Activated CD4-positive, alpha-beta T cell treated with anti-CD3 and anti-CD28 coated beads for 36 hours (primary cell): ENCODE measurements at regions not wholly inside any gene's neighbourhood (a gene's known extent, or its start where the extent isn't known, plus 50 kb on each side); places are given as distances from the start of the nearest gene placed in this dataset.

Experiments used
- ATAC-seq: fragments of 200-7000 bp; cut with Tn5 transposase; one replicate; pipeline ENCODE4 v1.10.0; 2021; ENCODE audit warnings: mild to moderate bottlenecking, moderate library complexity
- CTCF ChIA-PET: fragments of 350-600 bp; sonication (Branson Sonifier 250); formaldehyde crosslinking; loops from one replicate; lab custom pipeline; 2021; ENCODE audit warnings: antibody characterized with exemption; lab: Charles Lee
- POLR2A ChIA-PET: fragments of 350-600 bp; sonication (Branson Sonifier 250); formaldehyde crosslinking; loops from one replicate; lab custom pipeline; 2021; ENCODE audit warnings: antibody characterized with exemption, inconsistent platforms; lab: Charles Lee
- DNase-seq: peaks from one replicate; pipeline ENCODE4 v3.0.0-alpha.2; 2020
- H3K27ac Mint-ChIP-seq: one replicate; pipeline ENCODE4 v1.8.0; 2021; ENCODE audit warnings: mixed read lengths
- H3K27me3 Mint-ChIP-seq: one replicate; pipeline ENCODE4 v1.8.0; 2021; ENCODE audit warnings: mixed read lengths
- H3K36me3 Mint-ChIP-seq: one replicate; pipeline ENCODE4 v1.8.0; 2021; ENCODE audit warnings: low read depth, mixed read lengths
- H3K4me1 Mint-ChIP-seq: one replicate; pipeline ENCODE4 v1.8.0; 2021; ENCODE audit warnings: mixed read lengths
- H3K4me3 Mint-ChIP-seq: one replicate; pipeline ENCODE4 v1.8.0; 2021; ENCODE audit warnings: mild to moderate bottlenecking, moderate library complexity, mixed read lengths
- H3K9me3 Mint-ChIP-seq: one replicate; pipeline ENCODE4 v1.8.0; 2021; ENCODE audit warnings: low read depth, mixed read lengths
- intact Hi-C, 2 experiments: fragments of 100-400 bp; cut with DNase I in 1 of 2; cut with micrococcal nuclease in 1 of 2; formaldehyde crosslinking; loops; one replicate each; pipeline versions ENCODE4 v1.14.2 to v1.15.1; 2022 to 2024; cut with DNase I, micrococcal nuclease

DNA sequence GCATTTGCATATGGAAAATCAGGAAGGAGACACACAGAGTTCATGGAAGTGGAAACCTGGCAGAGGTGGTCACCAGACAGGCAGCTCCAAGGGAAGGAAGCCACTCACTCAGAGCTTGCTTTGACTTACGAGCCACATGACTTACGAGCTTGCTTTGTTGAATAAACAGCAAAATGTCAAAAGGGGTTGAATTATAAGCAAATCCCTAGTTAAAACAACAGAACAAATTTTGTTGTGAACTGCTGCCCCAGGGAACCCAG is 164.3 kb downstream of the SYK start:
- H3K27me3 Mint-ChIP-seq, result peaks cover 24% of the 10 kb centered on the region
- H3K36me3 Mint-ChIP-seq, result no peaks in the 10 kb centered on the region
- H3K27ac Mint-ChIP-seq, result no peak overlapping the region
- H3K4me3 Mint-ChIP-seq, result no peak overlapping the region
- no peaks in the 10 kb centered on the region for H3K9me3 Mint-ChIP-seq
- peaks cover 37% of the 10 kb centered on the region for H3K4me1 Mint-ChIP-seq
- ATAC-seq (no peak), DNase-seq (no peak)
- intact Hi-C loops, result loop anchor here in 1 of 2 experiments (1.0 to 5.0 kb wide), 3 partner anchors 105 to 456 kb away; partner anchors contain the start of gene NFIL3
- ChIA-PET POLR2A (no interaction called here), CTCF (interaction anchor here (1.8 kb wide), 1 partner anchor 51 kb away, joined by 9 read pairs; no protein-coding TSS in a partner anchor)

DNA sequence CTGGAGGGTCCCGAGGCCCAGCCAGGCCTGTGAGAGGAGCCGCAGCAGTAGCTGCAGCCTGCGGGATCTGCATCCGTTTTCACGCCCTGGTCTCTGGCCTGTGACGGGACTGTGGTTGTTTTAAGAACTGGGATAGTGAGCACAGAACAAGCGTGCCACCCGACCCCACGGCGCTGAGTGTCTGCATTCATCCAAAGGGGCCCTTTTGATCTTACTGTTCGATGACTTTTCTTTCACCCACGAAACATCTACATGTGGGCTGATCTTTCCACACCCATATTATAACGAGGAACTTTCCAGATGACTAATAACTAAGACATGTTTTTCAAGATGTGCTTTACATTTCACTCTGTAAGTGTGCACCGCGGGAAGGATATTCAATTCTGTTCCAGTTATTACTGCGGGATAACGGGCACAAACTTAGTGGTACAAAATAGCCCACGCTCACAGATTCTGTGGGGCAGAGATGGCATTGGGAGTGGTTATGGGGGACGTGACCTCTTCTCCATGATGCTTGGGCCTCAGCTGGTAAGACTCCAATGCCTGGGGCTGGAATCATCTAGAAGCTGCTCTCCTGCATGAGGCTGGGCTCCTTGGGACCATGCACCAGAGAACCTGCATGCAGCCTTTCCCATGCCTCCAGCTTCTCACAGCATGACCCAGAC is 165.0 kb downstream of the SYK start:
- intact Hi-C loops, result loop anchor here in 1 of 2 experiments (1.0 to 5.0 kb wide), 3 partner anchors 105 to 456 kb away; partner anchors contain the start of gene NFIL3
- peak overlapping the region; percentile 52 for H3K27ac Mint-ChIP-seq
- CTCF ChIA-PET, result interaction anchor here (1.8 kb wide), 1 partner anchor 51 kb away, joined by 9 read pairs; no protein-coding TSS in a partner anchor

DNA sequence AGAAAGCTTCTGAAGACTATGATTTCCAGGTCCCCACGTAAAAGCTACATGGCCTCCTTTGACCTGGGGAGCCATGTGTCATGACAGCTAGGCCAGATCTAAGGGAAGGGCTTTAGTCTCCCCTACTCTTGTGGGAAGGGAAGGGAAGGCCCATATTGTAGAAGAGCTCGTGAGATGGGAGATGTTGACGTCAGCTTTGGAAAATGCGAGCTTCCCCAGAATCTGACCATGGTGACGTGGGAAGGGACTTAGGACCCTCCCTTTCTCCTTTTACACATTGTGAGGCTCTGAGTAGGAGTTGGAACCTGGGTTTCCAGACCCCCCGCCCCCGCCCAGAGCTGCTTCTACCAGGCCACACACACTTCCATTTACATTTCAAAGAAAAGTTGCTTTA is 165.5 kb downstream of the SYK start:
- H3K4me3 Mint-ChIP-seq, result no peak overlapping the region
- peak overlapping the region; percentile 52 for H3K27ac Mint-ChIP-seq

More for the DNA sequence above, 165.0 kb downstream of the SYK start:
- H3K27me3 Mint-ChIP-seq, result peaks cover 25% of the 10 kb centered on the region
- H3K9me3 Mint-ChIP-seq, result no peaks in the 10 kb centered on the region
- POLR2A ChIA-PET, result interaction anchor here (1.0 kb wide), 1 partner anchor 104 kb away, joined by 4 read pairs; no protein-coding TSS in a partner anchor
- H3K36me3 Mint-ChIP-seq, result no peaks in the 10 kb centered on the region
- ATAC-seq (peak; percentile 88), DNase-seq (peak; percentile 71)
- peaks cover 37% of the 10 kb centered on the region for H3K4me1 Mint-ChIP-seq
- H3K4me3 Mint-ChIP-seq, result peak overlapping the region; percentile 3

DNA sequence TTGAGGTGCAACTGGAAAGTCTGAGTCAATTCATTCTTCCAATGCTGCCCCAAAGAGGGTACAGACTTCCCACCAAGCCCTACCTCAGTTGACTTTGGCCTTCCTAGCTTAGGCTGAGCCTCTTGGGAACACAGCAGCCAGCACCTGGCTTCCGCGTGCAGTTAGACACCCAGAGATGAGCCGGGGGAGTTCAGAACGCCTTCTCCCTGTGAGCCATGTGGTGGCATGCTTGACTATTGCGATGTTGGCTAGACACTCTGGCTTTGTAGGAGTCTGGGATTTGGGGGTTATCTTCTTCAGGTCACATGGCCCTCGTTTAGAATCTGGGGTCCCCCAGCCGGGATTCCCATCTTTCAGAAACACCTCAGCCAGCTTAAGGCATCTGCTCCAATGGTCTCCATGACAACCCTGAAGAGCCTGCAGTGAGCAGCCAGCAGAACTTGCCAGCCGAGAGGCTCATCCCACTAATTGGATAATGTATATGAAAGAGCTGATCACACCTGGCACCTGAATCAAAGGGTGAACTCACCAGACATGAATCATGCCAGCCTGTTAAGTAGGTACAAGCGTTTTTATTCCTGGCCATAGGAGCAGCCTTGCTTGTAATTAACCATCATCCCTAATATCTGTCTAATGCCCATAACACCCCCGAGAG is 167.5 kb downstream of the SYK start:
- H3K4me3 Mint-ChIP-seq, result no peak overlapping the region
- CTCF ChIA-PET, result interaction anchor here (0.6 kb wide), 1 partner anchor 923 kb away, joined by 3 read pairs; no protein-coding TSS in a partner anchor
- peaks cover 19% of the 10 kb centered on the region for H3K27me3 Mint-ChIP-seq
- no peak for ATAC-seq
- no peaks in the 10 kb centered on the region for H3K9me3 Mint-ChIP-seq
- H3K27ac Mint-ChIP-seq, result no peak overlapping the region
- H3K36me3 Mint-ChIP-seq, result no peaks in the 10 kb centered on the region
- POLR2A ChIA-PET, result no interaction called here
- peaks cover 33% of the 10 kb centered on the region for H3K4me1 Mint-ChIP-seq
- DNase-seq, result no peak
- intact Hi-C loops, result loop anchor here in 1 of 2 experiments (5.0 kb wide), 1 partner anchor 453 kb away; the partner anchor contains the start of gene NFIL3

More for the DNA sequence above, 165.5 kb downstream of the SYK start:
- H3K4me1 Mint-ChIP-seq, result peaks cover 37% of the 10 kb centered on the region
- CTCF ChIA-PET, result interaction anchor here (1.8 kb wide), 1 partner anchor 52 kb away, joined by 9 read pairs; no protein-coding TSS in a partner anchor
- H3K27me3 Mint-ChIP-seq, result peaks cover 27% of the 10 kb centered on the region
- H3K36me3 Mint-ChIP-seq, result no peaks in the 10 kb centered on the region
- ATAC-seq (peak; percentile 5), DNase-seq (no peak)
- intact Hi-C loops, result loop anchor here in 1 of 2 experiments (5.0 kb wide), 1 partner anchor 455 kb away; the partner anchor contains the start of gene NFIL3
- no peaks in the 10 kb centered on the region for H3K9me3 Mint-ChIP-seq
- POLR2A ChIA-PET, result interaction anchor here (1.0 kb wide), 1 partner anchor 104 kb away, joined by 4 read pairs; no protein-coding TSS in a partner anchor

DNA sequence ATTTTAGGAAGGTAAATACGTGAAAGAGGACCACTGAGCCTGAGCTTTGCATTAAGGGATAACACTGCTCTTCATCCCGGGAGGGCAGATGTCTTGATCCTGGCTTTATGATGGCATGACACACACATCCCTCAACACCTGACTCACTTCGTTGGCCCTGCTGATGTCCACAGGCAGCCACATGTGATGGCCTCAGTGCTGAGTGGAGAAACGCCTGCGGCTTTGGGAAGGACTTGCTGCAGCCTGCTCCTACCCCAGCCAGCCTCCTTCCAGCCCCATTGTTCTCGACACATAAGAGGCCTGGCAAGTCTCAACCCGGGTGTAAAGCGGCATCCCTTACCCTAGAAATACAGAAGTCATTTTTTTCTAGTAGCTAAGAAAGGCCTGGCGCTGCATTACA is 169.0 kb downstream of the SYK start:
- Mint-ChIP-seq H3K4me1 (peaks cover 21% of the 10 kb centered on the region), H3K27ac (no peak overlapping the region), H3K36me3 (no peaks in the 10 kb centered on the region), H3K9me3 (no peaks in the 10 kb centered on the region), H3K4me3 (no peak overlapping the region), H3K27me3 (peaks cover 17% of the 10 kb centered on the region)
- intact Hi-C loops, result no loop called here
- POLR2A ChIA-PET, result no interaction called here
- CTCF ChIA-PET, result no interaction called here
- DNase-seq, result no peak
- no peak for ATAC-seq

- POLR2A ChIA-PET, result no interaction called here
- intact Hi-C loops, result no loop called here
- Mint-ChIP-seq H3K27me3 (peaks cover 14% of the 10 kb centered on the region), H3K4me1 (peaks cover 7% of the 10 kb centered on the region), H3K9me3 (no peaks in the 10 kb centered on the region), H3K36me3 (no peaks in the 10 kb centered on the region), H3K27ac (no peak overlapping the region), H3K4me3 (no peak overlapping the region)
- ATAC-seq, result no peak
- no peak for DNase-seq
- CTCF ChIA-PET, result no interaction called here
Observed at GRCh38 chr9:90972057-90972456, 170.4 kb downstream of the SYK start.

GRCh38 chr9:90974016-90974415 is 172.4 kb downstream of the SYK start:
- no peak overlapping the region for H3K4me3 Mint-ChIP-seq
- H3K4me1 Mint-ChIP-seq, result no peaks in the 10 kb centered on the region
- CTCF ChIA-PET, result interaction anchor here (1.1 kb wide), 1 partner anchor 12 kb away, joined by 4 read pairs; no protein-coding TSS in a partner anchor
- ATAC-seq (no peak), DNase-seq (no peak)
- H3K27me3 Mint-ChIP-seq, result peaks cover 23% of the 10 kb centered on the region
- intact Hi-C loops, result no loop called here
- no peaks in the 10 kb centered on the region for H3K36me3 Mint-ChIP-seq
- no peak overlapping the region for H3K27ac Mint-ChIP-seq
- POLR2A ChIA-PET, result no interaction called here
- no peaks in the 10 kb centered on the region for H3K9me3 Mint-ChIP-seq

GRCh38 chr9:90974643-90975245 is 173.1 kb downstream of the SYK start:
- no peak for ATAC-seq
- no peaks in the 10 kb centered on the region for H3K9me3 Mint-ChIP-seq
- H3K4me1 Mint-ChIP-seq, result peaks cover 2% of the 10 kb centered on the region
- CTCF ChIA-PET, result interaction anchor here (1.1 kb wide), 1 partner anchor 12 kb away, joined by 4 read pairs; no protein-coding TSS in a partner anchor
- no peak overlapping the region for H3K27ac Mint-ChIP-seq
- H3K27me3 Mint-ChIP-seq, result peaks cover 30% of the 10 kb centered on the region
- no peak overlapping the region for H3K4me3 Mint-ChIP-seq
- DNase-seq, result no peak
- H3K36me3 Mint-ChIP-seq, result no peaks in the 10 kb centered on the region
- intact Hi-C loops, result no loop called here
- POLR2A ChIA-PET, result no interaction called here

DNA sequence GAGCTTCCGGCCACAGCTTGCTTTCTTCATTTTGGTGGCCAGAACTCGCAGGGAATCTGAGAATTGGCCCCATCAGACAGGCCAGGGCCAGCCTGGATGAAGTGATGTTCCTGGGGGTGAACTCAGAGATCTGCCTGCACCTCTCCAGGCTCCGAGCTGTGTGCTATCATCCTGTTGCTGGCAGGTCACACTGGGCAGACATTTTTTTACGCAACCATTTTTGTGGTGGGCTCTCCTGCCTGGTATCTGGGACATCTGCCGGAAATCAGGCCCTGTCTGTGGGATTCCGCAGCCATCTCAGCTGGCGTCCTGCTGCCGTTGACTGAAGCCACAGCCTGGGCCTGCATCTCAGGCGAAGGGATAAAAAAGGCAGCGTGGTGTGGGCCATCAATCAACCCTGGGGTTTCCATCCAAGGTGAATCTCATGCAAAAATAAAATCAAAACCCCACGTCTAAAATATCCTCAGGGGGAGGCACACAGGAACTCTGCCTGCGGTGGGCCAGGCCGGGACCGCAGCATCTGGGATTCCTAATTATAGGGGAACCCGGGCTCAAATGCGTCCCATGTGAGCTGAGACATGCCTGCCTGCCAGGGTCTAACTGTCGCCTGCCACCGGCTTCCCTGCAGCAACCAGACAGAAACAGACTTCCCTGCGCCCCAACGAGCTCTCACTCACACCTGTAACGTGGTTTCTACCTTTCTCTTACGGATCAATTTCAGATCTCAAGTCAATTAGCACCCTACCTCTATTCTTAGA is 174.3 kb downstream of the SYK start:
- Mint-ChIP-seq H3K36me3 (no peaks in the 10 kb centered on the region), H3K4me3 (no peak overlapping the region), H3K27ac (no peak overlapping the region), H3K4me1 (peaks cover 2% of the 10 kb centered on the region), H3K9me3 (no peaks in the 10 kb centered on the region), H3K27me3 (peaks cover 36% of the 10 kb centered on the region)
- no peak for DNase-seq
- ChIA-PET POLR2A (no interaction called here), CTCF (interaction anchor here (0.6 to 1.1 kb wide), 2 partner anchors 55 to 61 kb away, joined by 3 read pairs; no protein-coding TSS in a partner anchor)
- intact Hi-C loops, result no loop called here
- ATAC-seq, result no peak

DNA sequence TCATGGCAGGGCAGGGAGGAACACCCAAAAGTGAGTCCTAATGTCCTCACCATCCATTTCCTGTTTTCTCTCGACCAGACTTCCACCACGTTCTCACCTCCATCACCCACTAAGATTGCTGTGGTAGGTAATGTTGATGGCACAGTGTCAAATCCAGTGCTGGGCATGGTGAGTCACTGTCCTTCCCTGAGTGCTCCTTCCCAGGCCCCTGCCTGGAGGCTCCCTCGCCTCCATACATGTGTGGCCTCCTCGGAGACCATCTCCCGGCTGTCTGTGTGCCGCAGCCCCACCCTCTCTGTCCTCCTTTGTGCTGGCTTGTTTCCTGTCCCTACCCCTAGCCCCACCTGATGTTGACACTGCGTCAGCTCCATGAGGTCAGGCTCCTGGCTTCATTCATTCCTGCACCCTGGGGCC is 177.5 kb downstream of the SYK start:
- H3K36me3 Mint-ChIP-seq, result no peaks in the 10 kb centered on the region
- H3K4me3 Mint-ChIP-seq, result no peak overlapping the region
- intact Hi-C loops, result no loop called here
- no peak overlapping the region for H3K27ac Mint-ChIP-seq
- ChIA-PET POLR2A (no interaction called here), CTCF (interaction anchor here (1.0 kb wide), 1 partner anchor 64 kb away, joined by 3 read pairs; no protein-coding TSS in a partner anchor)
- H3K4me1 Mint-ChIP-seq, result peaks cover 8% of the 10 kb centered on the region
- ATAC-seq, result no peak
- peaks cover 32% of the 10 kb centered on the region for H3K27me3 Mint-ChIP-seq
- no peaks in the 10 kb centered on the region for H3K9me3 Mint-ChIP-seq
- DNase-seq, result no peak

GRCh38 chr9:90979639-90980038 is 178.0 kb downstream of the SYK start:
- Mint-ChIP-seq H3K27ac (no peak overlapping the region), H3K36me3 (no peaks in the 10 kb centered on the region), H3K4me3 (no peak overlapping the region), H3K9me3 (no peaks in the 10 kb centered on the region), H3K27me3 (peaks cover 31% of the 10 kb centered on the region), H3K4me1 (peaks cover 8% of the 10 kb centered on the region)
- no peak for ATAC-seq
- DNase-seq, result no peak
- intact Hi-C loops, result no loop called here
- ChIA-PET POLR2A (no interaction called here), CTCF (interaction anchor here (1.0 kb wide), 1 partner anchor 65 kb away, joined by 3 read pairs; no protein-coding TSS in a partner anchor)
